ENCODE measurements at regions not wholly inside any gene's neighbourhood (a gene's known extent, or its start where the extent isn't known, plus 50 kb on each side); places are given as distances from the start of the nearest gene placed in this dataset.
"Not testable (repeated sequence)": the region's sequence is repeated elsewhere in the genome, so short reads cannot be mapped to it uniquely, and the experiment has no call there.

DNA sequence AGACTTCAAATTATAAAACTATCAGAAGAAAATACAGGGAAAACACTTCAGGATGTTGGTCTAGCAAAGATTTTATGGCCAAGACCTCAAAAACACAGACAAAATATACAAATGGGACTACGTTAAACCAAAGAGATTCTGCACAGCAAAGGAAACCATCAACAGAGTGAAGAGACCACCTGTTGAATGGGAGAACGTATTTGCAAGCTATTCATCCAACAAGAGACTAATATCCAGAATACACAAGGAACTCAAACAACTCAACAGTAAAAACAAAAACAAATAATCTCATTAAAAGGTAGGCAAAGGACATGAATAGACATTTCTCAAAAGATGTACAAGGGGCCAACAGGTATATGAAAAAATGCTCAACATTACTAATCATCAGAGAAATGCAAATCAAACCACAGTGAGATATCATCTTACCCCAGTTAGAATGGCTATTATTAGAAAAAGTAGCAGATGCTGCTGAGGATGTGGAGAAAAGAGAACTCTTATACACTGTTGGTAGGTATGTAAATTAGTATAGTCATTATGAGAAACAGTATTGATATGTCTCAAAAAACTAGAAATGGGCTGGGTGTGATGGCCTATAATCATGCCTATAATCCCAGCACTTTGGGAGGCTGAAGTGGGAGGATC is 112.6 kb downstream of the LRIG2 start:
- no peak for DNase-seq

DNA sequence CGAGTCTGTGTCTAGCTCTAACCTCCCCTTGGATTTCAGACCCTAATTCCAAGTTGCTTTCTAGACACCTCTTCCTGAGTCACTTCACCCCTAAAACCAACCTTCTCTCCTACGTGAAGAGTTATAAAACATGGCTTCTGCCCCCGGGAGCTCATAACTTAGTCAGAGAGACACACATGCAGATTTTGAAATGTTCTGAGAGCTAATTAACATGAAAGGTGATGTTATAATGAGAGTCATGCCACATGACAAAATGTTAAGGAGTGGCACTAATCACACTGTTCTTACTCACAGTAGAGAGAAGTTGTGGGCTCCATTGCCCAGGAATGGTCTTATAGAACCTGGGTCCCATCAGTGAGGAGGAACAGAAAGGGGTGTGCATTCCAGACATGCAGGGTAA is 117.1 kb downstream of the LRIG2 start:
- no peak for DNase-seq

DNA sequence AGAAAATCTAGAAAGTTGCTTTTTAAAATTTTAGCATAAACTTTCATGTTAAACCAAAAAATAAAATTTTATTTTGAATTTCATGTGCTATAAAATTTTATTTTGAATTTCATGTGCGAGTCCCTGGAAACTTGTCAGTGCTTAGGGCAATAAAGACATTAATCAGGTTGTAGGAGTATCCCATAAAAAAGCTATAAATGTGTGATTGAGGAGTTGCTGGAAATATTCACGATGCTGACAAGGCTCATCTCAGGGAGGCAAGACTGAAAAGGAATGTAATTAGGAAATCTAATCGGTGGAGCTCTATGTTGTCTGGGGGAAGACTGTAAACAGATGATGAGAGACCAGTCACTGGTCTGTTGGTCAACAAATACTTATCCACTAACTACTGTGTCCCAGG is 117.9 kb downstream of the LRIG2 start:
- DNase-seq, result no peak

DNA sequence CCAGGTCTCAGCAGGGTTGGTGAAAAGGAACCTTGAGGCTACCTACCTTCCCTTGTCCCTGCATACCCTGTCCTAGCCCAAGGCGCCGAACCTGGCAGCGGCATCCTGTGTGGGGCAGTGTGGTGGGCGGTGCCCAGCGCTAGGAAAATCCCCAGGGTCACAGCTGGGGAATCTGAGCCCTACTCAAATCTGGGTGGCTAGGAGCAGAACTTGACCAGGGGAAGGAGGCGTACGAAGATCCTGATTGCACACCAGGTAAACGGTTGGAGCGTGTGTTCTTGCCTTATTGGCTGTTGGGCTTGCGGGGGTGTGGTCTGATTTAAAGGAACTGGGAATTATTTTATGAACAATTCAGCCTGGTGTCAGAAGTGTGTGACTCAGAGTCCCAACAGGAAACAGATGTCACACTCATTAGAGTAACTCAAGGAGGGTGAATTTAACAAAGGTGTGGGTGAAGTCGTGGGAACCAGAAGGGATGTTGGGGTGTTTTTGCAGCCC is 118.6 kb downstream of the LRIG2 start:
- no peak for DNase-seq

DNA sequence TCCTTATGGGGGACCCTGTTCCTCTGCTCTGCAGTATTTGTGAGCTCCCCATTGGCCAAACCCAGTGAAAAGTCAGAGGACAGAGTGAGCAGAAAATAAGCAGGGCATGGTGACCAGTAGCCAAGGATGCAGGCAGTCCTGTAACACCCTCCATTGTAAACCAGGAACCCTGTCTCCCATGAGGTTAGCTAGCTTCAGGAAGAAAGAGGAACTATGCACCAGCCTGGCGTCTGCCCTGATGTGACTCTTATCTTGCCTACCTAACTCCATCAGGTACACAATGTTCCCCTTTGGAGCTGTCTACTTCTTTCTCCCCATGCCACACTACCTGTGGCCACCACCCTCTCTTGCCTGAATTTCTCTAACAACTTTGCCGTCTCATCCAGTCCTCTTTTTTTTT is 119.2 kb downstream of the LRIG2 start:
- DNase-seq, result no peak

DNA sequence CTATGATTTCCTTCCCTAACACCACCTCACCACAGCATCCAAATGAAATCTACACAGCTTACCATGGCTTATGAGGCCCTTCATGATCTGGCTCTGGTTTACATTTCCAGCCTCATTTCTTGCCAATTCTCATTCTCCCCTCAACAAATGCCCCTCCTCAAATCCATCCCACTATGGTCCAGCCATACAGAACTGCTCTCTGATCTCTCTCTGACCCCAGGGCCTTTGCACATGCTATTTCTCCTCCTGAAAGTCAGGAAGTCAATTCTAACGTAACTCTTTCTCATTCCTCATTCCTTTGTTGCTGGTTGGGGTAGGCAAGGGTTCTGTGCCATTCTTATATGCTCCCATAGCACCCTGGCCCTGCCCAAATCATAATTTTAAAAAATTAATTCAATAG is 120.0 kb downstream of the LRIG2 start:
- no peak for DNase-seq

DNA sequence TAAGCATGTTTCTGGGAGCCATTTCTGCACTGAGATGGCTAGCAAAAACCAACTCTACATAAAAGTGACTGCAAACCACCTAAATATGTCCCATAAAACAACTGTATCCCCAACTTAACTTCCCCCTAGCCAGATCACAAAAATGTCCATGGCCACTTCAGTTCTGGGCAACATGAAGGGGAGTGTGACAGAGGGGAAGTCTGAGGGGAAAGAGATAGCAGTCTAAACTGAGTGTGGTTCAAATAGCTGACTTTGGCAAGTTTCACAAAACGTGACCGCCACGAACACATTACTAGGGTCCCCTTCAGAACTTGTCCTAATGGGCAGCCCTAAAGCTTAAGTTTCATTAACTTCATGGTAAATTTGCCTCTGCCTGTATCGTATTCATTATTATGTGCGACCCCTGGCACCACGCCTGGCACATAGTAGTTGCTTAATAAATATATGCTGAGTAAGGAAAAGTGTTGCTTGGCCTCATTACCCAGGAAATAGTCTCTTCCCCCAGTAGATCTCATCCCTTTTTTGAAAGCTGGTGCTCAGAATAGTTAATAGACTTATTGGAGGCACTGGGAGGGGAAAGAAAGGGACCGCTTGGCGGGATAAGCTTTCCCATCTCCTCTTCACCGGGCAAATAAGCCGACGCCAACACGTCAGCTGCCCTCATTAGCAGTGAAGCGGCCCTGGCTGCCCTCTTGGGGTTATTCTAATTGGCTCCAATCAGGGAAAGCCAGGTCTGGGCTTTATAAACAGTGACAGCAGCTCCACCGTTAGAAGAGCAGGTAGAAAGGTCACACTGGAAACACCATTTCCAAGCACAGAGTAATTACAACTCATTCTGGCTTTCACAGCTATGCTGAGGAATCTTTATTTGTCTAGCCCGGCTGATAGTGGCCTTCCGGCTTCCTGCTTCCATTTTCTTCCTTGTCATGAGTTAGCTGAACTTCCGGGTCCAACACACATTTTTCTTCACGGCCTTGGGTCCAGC is 122.1 kb downstream of the LRIG2 start:
- DNase-seq, result no peak

DNA sequence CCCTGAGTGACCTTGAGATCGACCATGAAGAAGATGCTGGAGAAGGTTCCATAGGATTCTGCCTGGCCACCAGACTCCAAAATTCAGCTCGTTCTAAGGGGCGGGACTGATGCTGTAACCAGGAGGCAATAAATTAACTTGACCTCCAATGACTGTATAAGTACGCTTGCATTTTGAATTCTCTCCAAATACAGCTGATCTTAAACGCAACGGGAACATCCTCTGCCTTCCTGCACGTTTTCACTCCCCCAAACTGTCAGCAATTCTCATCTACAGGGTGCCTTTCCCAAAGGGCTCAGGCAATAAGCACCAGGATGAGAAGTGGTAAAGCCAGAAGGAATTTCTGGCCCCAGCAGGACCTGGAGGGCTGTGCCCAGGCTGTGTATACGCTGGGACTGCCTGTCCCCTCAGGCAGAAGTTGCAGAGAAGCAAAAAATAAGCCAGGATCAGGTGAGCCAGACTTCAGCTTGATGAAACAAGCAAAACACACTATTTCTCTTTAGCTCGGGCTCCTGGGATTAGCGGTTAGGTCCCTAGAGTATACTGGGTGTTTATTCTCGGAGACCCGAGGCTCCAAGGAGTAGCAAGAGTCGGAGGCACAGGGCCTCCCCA is 124.8 kb downstream of the LRIG2 start:
- DNase-seq, result no peak

DNA sequence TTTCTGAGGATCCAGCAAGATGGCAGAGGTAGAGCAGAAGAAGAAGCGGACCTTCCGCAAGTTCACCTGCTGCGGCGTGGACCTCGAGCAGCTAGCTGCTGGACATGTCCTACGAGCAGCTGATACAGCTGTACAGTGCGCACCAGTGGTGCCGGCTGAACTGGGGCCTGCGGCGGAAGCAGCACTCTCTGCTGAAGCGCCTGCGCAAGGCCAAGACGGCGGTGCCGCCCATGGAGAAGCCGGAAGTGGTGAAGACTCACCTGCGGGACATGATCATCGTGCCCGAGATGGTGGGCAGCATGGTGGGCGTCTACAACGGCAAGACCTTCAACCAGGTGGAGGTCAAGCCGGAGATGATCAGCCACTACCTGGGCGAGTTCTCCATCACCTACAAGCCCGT is 125.8 kb downstream of the LRIG2 start:
- DNase-seq, result no peak

DNA sequence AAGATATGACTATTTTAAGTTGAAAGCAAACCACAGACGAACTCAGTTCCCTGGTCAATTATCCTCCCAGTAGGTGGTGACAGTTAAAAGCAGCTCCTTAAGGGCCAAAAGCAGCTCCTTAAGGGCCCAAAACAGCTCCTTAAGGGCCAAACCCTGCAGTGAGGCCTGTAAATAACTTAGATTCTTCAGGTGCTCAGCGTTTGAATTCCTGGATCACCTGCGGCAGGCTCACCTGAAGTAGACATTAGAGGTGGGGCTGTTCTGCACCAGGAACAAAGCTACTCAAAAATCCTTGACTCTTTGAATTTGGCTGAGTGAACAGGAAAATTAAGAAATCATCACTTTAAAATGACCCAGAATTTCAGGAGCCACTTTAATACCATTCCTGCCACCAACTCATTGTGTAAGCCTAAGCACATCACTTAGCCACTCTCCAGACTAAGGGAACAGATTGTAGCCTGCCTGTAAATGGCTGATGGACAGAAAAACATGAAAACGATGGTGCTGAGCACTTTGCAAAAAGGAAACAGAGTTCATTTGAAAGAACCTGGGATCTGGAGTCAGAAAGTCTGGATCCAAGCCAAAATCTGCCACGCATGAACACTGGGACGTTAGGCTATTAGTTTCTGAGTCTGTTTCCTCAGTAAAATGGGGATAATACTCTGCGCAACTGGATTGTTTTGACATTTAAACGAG is 126.9 kb downstream of the LRIG2 start:
- peak; percentile 89 for DNase-seq

DNA sequence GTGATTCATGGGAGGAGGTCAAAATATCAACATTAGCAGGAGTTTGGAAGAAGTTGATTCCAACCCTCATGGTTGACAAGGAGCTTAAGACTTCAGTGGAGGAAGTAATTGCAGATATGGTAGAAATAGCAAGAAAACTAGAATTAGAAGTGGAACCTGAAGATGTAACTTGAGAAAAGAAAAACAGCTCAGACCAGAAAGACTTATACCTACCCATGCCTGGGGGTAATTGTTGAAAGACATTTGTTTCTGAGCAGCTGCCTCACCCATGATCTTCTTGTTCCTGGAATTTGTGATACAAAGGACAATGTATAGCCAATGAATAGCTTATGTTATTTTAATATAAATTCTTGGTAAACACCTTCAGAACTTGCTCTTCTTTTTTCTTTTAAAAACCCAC is 128.6 kb downstream of the LRIG2 start:
- DNase-seq, result no peak

DNA sequence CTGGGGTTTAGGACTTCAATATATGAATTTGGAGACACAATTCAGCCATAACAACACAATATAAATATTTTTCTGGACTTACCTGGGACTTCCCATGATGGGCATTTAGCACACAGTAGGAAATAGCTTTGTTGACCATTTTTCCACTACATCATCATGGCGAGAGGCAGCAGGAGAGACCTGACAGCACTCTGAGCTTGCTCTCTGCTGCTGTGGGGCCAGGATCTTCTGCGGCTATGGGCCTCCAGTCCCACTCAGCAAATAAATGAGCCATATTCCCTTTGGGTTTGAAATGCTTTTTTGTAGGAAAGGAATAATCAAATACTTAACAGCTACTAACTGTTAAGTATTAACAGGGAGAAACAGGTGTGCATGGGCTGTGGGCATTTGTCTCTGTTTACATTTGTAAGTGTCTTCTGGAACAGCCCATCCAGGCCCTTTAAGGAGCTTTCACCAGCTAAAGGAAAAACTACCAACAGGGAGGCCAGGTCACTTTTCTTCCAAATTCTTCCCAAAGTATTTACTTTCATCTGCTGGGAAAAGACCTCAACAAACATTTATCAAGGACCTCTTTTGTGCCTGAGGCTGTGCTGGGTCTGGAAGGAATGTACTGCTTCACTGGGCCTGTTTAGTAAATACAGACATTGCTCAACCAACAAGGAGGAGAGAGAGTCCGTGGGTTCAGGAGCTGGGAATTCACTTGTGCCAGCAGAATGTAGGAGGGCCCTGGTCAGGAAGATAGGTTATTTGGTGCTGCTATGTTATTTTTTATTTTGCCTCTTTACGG is 133.2 kb downstream of the LRIG2 start:
- peak; percentile 88 for DNase-seq

DNA sequence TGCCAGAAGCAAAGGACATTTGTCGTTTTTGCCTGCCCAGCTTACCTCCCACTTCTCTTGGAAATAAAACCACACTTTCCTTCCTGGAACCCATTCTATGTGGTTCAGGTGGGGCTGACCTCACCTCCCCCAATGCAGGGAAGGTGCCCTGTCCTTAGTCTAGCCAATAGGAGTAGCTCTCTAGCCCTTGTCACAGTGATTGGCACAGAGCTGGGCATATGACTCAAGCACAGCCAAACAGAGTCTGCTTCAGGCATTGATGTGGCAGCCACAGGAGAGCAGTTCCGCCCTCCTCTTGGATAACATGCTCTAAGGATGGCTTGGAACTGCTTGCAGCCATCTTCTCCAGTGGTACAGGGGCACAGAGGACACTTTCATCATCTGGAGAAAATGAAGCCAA is 134.0 kb downstream of the LRIG2 start:
- no peak for DNase-seq

DNA sequence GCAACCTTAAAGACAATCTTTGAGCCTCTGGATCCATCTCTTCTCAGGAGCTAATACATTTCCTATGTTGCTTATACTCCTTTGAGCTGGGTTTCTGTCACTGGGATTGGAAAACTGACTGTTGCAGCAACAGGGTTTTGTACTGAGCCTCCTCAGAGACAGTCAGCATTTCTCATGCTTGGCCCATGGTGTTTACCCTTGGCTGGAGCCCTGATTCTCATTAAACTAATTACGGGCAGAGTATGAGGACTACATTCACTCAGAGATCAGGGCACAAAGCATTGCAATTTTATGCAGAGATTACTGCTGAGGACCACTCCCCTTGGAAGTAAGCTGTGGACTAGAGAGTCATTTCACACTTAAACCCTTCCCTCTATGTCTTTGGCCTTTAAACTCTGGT is 134.5 kb downstream of the LRIG2 start:
- no peak for DNase-seq

DNA sequence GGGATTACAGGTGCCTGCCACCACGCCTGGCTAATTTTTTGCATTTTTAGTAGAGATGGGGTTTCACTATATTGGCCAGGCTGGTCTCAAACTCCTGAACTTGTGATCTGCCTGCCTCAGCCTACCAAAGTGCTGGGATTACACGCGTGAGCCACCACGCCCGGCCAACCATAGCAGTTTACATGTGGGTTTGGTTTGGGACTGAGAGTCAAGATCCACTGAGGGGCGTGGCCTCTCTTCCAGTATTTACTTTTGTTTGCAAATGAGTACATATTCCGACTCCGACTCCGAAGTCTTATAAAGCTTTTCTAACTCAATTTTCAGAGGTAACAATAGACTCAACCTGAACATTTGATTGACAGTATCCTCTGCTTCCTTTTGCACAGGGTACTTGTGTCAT is 135.4 kb downstream of the LRIG2 start:
- DNase-seq, result not testable (repeated sequence)

DNA sequence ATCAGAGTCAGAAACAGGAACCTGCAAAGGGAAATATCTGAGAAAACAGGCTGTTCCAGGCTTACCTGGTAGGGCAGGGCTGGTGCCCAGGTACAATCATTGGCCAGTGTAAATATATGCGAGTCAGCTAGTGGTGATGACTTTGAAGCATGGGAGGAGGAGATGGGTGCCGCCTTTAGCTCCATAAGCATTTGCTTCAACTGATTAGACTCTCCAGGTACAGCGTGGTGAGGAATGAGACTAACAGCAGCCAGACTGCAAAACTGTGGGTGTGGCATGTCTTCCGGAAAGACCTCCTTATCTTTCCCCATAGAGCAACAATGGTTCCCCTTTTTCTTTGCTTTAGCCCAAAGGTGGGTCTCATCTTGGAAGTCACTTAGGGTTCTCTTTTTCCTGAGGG is 137.2 kb downstream of the LRIG2 start:
- no peak for DNase-seq

DNA sequence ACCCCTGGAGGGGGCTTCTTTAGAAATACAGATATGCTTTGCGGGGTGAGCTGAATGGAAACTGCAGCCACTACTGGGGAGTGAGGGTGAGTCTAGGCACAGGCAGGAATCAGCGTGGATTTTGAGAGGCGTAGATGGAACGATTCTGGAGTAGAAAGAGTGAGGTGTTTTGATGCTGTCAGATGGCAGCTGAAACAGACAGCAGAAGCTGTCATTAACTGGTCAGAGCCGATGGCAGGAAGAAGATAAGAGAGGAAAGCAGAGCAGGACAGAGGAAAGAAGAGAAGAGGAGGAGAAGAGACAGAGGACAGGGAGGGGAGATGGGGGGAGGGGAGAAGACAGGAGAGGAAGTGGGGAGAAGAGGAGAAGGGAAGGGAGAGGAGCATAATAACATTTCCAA is 138.5 kb downstream of the LRIG2 start:
- no peak for DNase-seq

DNA sequence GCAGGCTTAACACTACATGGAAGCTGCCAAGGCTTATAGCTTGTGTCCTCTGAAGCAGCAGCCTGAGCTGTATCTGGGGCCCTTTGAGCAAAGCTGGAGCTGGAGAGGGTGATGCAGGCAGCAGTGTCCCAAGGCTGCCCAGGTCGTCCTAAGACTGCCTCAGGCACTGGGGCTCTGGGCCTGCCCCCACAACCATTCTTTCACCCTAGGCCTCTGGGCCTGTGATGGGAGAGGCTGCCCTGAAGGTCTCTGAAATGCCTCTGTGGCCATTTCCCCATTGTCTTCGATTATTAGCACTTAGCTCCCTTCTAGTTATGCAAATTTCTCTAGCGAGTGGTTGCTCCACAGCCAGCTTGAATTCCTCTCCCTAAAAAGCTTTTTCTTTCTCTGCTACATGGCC is 142.0 kb downstream of the LRIG2 start:
- no peak for DNase-seq

DNA sequence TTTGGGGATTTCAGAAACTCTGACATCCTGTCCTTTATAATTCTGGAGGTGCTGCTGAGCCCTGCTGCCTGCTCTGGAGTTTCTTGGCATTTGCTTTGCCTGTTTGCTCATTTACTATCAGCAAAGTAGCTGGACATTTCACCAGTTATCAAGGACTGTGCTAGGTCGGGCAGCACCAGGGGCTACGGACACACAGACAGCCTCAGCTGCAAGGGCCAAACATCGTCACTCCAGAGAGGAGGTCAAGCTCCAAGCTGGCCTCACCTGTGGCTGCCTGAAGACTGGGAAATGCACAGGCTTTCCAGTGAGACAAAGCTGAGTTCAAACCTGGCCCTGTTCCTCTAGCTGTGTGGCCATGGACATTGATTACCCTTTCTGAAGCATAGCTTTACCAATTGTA is 143.7 kb downstream of the LRIG2 start:
- no peak for DNase-seq

DNA sequence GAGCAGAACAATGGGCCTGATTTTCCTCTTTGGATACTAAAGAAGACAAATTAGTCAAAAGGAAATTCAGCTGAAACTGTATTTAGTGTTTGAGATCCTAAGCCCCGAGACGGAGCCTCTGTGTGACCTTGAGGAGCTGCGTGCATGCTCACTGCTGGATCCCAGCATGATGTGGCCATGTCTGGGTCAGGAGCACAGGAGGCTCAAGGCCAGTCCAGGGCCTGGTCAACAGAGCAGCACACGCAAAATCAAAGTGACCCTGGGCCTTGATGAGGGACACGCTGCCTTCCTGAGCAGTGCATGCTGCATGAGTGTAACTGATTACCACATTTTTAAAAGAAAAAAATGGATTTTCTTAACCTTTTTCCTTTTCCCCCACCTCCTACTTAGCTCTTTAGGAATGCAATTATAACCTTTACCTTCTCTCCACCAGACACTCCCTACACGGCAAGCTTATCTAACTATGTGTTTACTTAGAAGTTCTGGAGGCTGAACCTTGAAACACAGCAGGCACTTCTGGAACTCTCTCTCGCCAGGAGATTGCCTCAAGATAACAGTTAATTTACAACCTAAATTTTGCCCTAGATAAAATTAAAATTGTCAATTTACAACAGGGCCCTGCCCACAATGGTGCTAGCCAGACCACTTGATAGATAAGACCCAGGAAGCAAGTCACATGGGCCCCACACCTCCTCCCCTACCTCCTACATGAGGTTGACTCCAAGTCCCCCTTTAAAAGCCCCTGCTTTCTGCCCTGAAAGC is 144.6 kb downstream of the LRIG2 start:
- no peak for DNase-seq

DNA sequence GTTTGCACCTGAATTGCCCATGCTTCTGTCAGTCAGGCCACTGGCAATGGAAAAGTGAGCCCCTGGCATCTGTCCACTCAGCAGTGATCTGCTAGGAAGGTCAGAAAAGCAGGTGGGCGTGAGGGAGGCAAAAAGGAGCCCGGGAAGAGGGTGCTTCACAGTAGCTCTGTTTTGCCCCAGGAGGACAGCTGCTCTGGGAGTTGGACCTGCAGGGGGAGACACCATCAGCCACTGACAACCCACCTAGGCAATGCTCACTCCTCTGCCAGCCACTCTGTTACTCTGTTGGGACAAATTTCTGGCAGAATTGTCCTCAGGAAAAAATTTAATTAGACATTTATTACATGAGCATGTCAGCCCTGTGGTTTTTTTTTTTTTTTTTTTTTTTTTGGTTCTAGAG is 146.4 kb downstream of the LRIG2 start:
- no peak for DNase-seq

DNA sequence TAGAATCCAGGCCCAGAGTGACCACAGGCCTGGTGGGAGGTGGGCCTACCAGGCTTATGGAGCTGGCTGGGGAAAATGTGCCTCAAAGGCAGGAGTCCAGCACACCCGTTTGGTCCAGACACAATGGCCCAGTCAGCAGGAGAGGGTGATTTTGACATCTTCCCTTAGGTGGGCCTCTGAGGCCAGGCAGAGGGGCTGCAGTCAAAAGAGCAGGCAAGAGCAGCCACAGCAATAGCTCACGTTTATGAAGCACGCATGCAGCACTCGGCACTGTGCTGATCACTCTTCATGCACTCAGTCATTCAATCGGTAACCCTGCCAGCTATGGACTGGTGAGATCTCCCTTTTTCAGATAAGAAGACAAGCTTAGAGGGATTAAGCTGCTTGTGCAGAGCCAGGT is 146.8 kb downstream of the LRIG2 start:
- DNase-seq, result no peak

All from NCI-H187 treated with DMSO at 0.1 percent for 48 hours (cell line).